Immature natural killer cell (primary cell): ENCODE measurements at regions not wholly inside any gene's neighbourhood (a gene's known extent, or its start where the extent isn't known, plus 50 kb on each side); places are given as distances from the start of the nearest gene placed in this dataset.

Experiments used
- DNase-seq, 3 donors: peaks; one replicate each; pipeline ENCODE4 v3.0.0; 2022; ENCODE audit warnings: mixed read lengths in 1 of 3
- H3K27ac Mint-ChIP-seq, 6 donors: one replicate each; pipeline ENCODE4 v1.8.0; 2020; ENCODE audit warnings: mixed read lengths in 6 of 6, mild to moderate bottlenecking in 5 of 6, inconsistent platforms in 4 of 6, moderate library complexity in 3 of 6
- H3K27me3 Mint-ChIP-seq, 3 donors: one replicate each; pipeline ENCODE4 v1.8.0; 2020 to 2021; ENCODE audit warnings: low read depth in 3 of 3, mild to moderate bottlenecking in 3 of 3, mixed read lengths in 3 of 3, moderate library complexity in 3 of 3, inconsistent platforms in 1 of 3
- H3K36me3 Mint-ChIP-seq, 3 donors: one replicate each; pipeline ENCODE4 v1.8.0; 2020; ENCODE audit warnings: mixed read lengths in 3 of 3, inconsistent platforms in 2 of 3, mild to moderate bottlenecking in 2 of 3
- H3K4me1 Mint-ChIP-seq, 2 donors: one replicate each; pipeline ENCODE4 v1.8.0; 2020; ENCODE audit warnings: inconsistent platforms in 2 of 2, mild to moderate bottlenecking in 2 of 2, mixed read lengths in 2 of 2, moderate library complexity in 1 of 2
- H3K4me3 Mint-ChIP-seq, 5 donors: one replicate each; pipeline ENCODE4 v1.8.0; 2020; ENCODE audit warnings: mild to moderate bottlenecking in 5 of 5, mixed read lengths in 5 of 5, inconsistent platforms in 3 of 5, moderate library complexity in 3 of 5
- H3K9me3 Mint-ChIP-seq, 6 donors: one replicate each; pipeline ENCODE4 v1.8.0; 2020; ENCODE audit warnings: mild to moderate bottlenecking in 6 of 6, mixed read lengths in 6 of 6, inconsistent platforms in 4 of 6, moderate library complexity in 3 of 6

DNA sequence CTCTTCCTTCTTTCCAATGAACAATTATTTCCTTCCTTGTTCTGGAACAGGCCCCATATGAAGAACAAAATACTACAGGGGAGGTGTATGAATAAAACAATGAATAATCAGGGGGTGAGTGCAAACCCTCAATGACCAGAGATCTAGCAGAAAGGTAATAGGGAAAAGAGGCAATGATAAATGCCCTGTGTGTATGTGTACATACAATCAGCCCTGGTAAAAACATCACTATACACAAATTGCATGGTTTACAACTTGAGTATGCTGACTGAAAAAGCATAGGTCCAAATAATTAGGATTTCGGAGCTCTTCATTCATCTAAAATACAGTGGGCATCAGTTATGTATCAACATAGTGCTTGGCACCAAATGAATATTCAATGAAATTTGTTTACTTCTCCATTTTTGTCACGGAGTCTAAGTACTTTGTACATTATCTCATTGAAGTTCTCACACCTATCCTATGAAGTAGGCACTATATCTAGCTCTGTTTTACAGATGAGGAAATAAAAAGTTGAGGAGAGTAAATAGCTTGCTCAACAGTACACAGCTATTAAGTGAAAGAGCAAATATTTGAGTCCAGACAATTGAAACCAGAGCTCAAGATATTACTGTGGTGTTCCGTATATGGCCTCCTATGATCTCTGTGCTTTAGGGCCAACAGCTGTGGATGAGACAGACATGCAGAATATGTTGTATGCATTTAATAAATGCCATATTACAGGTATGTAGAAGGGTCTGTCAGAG, 1065.4 kb downstream of the SORCS3 start:
- Mint-ChIP-seq H3K9me3 (peaks cover 0 to 38% (median 4%) of the 10 kb centered on the region in 6 donors), H3K36me3 (no peaks in the 10 kb centered on the region), H3K4me1 (no peaks in the 10 kb centered on the region), H3K4me3 (no peak overlapping the region), H3K27me3 (no peaks in the 10 kb centered on the region), H3K27ac (no peak overlapping the region)
- no peak for DNase-seq

DNA sequence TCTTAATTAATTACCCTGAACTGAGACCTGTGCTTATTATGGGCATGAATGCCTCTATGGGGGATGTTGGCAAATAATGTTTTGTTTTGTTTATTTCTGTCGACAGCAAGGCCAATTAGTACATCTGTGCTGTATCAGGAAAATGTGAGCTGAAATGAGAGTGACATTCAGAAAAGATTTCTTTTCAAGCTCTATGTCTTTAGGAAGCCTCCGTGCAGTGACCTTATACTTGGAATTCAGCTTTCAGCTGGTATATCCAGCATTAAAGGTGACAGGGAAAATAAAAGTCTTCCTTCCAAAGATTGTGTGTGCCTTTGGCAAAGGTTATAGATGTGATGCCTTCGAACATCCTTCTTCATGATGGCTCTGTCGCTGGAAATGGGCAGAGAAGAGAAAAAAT, 1061.1 kb downstream of the SORCS3 start:
- H3K27me3 Mint-ChIP-seq, result no peaks in the 10 kb centered on the region
- DNase-seq, result no peak
- peaks cover 2 to 35% (median 5%) of the 10 kb centered on the region in 6 donors for H3K9me3 Mint-ChIP-seq
- H3K27ac Mint-ChIP-seq, result no peak overlapping the region
- H3K4me3 Mint-ChIP-seq, result no peak overlapping the region
- no peaks in the 10 kb centered on the region for H3K36me3 Mint-ChIP-seq
- H3K4me1 Mint-ChIP-seq, result no peaks in the 10 kb centered on the region

DNA sequence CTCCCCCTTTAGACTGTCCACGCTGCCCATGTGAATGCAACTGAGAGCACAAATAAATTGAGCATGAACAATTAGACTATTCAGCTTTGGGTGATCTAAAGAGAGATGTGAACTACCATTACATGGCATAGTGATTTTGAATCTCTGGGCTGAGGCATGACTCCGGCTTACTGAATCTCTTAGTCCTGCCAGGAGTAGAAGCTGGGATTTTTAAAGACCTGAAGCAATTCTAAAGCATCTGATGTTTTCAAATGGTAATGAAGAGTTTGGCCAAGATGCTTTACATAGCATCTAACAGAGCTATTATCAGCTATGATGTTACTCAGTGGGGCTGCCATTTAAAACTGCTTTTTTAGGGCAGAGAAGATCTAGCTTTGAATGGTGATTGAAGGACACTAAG, 1059.1 kb downstream of the SORCS3 start:
- no peaks in the 10 kb centered on the region for H3K36me3 Mint-ChIP-seq
- H3K4me3 Mint-ChIP-seq, result no peak overlapping the region
- no peak overlapping the region for H3K27ac Mint-ChIP-seq

DNA sequence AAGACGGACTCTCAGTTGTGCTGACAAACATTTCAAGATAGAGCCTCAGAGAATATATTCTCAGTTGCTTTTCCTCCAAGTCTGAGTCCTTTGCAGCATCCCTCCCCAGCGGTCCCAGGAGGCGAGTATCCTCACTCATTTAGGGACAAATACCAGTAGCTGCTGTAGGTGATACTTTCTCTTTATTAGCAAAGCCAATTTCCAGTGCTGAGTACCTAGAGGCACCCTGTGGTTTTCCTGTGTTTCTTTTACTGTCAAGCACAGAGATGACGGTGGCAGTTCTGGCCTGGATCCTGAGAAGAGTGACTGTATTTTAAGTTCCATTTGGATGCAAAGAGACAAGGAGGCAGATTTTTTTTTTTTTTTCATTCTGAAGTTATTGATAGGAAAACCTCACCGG, 1058.4 kb downstream of the SORCS3 start:
- Mint-ChIP-seq H3K36me3 (no peaks in the 10 kb centered on the region), H3K4me3 (no peak overlapping the region), H3K9me3 (peaks cover 2 to 28% (median 8%) of the 10 kb centered on the region in 6 donors), H3K27me3 (peaks cover 0 to 1% (median 0%) of the 10 kb centered on the region in 3 donors), H3K4me1 (no peaks in the 10 kb centered on the region), H3K27ac (no peak overlapping the region)
- no peak for DNase-seq

More for the DNA sequence above, 1059.1 kb downstream of the SORCS3 start:
- H3K27me3 Mint-ChIP-seq, result peaks cover 0 to 1% (median 0%) of the 10 kb centered on the region in 3 donors
- DNase-seq, result no peak
- no peaks in the 10 kb centered on the region for H3K4me1 Mint-ChIP-seq
- peaks cover 2 to 29% (median 8%) of the 10 kb centered on the region in 6 donors for H3K9me3 Mint-ChIP-seq

DNA sequence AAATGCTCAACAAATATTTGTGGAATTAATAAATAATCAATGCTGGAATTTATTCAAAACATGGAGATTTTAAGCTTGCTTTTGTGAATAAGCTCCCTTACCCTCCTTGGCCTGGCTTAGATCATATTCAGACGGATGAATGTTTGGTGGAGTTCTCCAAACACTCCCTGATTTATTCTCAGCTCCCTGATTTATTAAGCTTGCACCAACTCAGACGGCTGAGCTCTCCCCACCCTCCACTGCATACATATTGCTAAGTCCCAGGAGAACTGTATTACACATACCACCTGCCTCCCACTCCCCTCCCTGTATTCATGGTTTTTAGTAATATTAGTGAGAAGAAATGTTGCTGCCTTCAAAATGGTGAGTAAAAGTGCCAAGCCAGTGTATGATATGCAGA, 1057.5 kb downstream of the SORCS3 start:
- Mint-ChIP-seq H3K9me3 (peaks cover 2 to 19% (median 8%) of the 10 kb centered on the region in 6 donors), H3K4me1 (no peaks in the 10 kb centered on the region), H3K36me3 (no peaks in the 10 kb centered on the region), H3K4me3 (no peak overlapping the region), H3K27ac (no peak overlapping the region), H3K27me3 (peaks cover 0 to 1% (median 0%) of the 10 kb centered on the region in 3 donors)
- no peak for DNase-seq

DNA sequence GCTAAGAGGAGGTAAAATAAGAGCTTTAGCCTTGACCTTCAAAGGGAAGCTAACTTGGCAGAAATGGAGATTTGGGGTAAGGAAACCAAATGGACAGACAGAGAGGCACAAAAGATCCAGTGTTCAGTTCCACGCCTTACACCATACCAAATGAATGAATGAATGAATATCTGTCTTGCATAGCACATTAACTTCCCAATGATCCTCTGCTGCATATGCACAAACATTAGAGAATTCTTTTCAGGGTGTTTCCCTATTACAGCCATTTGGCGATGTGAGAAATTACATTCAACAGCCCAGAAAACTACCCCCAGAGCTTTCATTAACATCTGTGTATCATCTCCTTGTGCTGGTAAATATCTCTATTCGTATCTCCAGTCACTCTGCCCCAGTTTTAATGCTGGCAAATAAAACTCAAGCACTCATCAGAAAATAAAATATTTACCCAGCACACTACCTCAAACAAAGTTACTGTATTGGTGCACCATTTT, 1056.2 kb downstream of the SORCS3 start:
- H3K4me3 Mint-ChIP-seq, result no peak overlapping the region
- H3K27ac Mint-ChIP-seq, result no peak overlapping the region
- no peak for DNase-seq
- peaks cover 2 to 18% (median 8%) of the 10 kb centered on the region in 6 donors for H3K9me3 Mint-ChIP-seq
- H3K36me3 Mint-ChIP-seq, result no peaks in the 10 kb centered on the region
- no peaks in the 10 kb centered on the region for H3K4me1 Mint-ChIP-seq
- peaks cover 0 to 1% (median 0%) of the 10 kb centered on the region in 3 donors for H3K27me3 Mint-ChIP-seq

DNA sequence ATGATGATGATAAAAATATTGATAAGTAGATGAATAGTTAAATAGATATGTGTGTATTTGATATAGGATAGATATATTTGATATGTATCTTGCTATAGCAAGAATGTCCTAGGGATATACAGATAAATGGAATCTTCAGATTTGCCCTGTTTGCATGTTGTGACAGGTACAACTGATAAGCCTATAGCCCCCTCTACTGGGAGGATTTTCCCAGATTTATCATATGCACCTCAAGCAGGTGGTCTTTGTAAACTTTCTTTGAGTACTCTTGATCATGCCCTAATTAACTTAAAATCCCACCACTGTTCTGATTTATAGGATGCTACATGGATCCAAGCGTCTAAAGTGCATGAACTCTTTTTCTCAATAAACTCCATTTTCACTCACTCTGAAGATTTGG, 1050.7 kb downstream of the SORCS3 start:
- H3K27ac Mint-ChIP-seq, result no peak overlapping the region
- peaks cover 0 to 5% (median 0%) of the 10 kb centered on the region in 3 donors for H3K36me3 Mint-ChIP-seq

DNA sequence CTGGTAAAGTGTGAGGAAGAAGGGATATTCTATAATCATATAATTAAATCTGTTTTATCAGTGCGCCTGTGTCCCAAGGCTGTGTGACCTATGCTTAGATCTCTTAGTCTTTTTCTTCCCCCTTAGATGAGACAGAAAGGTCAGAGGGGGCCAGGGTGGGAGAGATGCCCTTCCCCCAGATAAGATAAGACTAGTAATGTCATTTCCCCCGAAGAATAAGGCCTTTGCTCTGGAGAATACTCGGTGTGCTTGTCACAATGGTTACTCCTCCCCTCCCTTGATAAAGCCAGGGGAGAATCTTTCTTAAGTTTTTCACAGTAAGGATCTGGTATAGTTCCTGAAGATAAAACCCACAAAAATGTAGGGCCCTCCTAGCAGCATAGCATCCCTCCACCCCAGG, 1041.8 kb downstream of the SORCS3 start:
- H3K27me3 Mint-ChIP-seq, result peaks cover 0 to 2% (median 0%) of the 10 kb centered on the region in 3 donors

More for the DNA sequence above, 1050.7 kb downstream of the SORCS3 start:
- DNase-seq, result no peak
- no peak overlapping the region for H3K4me3 Mint-ChIP-seq
- H3K9me3 Mint-ChIP-seq, result peaks cover 1 to 27% (median 3%) of the 10 kb centered on the region in 6 donors
- no peaks in the 10 kb centered on the region for H3K27me3 Mint-ChIP-seq
- H3K4me1 Mint-ChIP-seq, result no peaks in the 10 kb centered on the region

DNA sequence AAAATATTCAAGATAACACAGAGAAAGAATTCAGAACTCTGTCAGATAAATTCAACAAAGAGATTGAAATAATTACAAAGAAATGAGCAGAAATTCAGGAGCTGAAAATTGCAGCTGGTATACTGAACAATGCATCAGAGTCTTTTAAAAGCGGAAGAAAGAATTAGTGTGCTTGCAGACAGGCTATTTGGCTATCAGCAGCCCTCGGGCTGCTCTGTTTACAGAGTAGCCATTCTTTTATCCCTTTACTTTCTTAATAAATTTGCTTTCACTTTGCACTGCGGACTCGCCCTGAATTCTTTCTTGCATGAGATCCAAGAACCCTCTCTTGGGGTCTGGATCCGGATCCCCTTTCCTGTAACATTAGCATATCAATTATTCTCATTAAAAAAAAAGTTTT, 1040.0 kb downstream of the SORCS3 start:
- Mint-ChIP-seq H3K9me3 (peaks cover 13 to 74% (median 15%) of the 10 kb centered on the region in 6 donors), H3K4me1 (no peaks in the 10 kb centered on the region), H3K27me3 (peaks cover 0 to 2% (median 0%) of the 10 kb centered on the region in 3 donors), H3K27ac (no peak overlapping the region), H3K36me3 (peaks cover 0 to 4% (median 3%) of the 10 kb centered on the region in 3 donors), H3K4me3 (no peak overlapping the region)
- no peak for DNase-seq

More for the DNA sequence above, 1041.8 kb downstream of the SORCS3 start:
- no peak for DNase-seq
- no peak overlapping the region for H3K4me3 Mint-ChIP-seq
- no peak overlapping the region for H3K27ac Mint-ChIP-seq
- H3K9me3 Mint-ChIP-seq, result peaks cover 11 to 79% (median 18%) of the 10 kb centered on the region in 6 donors
- peaks cover 0 to 4% (median 3%) of the 10 kb centered on the region in 3 donors for H3K36me3 Mint-ChIP-seq
- no peaks in the 10 kb centered on the region for H3K4me1 Mint-ChIP-seq

DNA sequence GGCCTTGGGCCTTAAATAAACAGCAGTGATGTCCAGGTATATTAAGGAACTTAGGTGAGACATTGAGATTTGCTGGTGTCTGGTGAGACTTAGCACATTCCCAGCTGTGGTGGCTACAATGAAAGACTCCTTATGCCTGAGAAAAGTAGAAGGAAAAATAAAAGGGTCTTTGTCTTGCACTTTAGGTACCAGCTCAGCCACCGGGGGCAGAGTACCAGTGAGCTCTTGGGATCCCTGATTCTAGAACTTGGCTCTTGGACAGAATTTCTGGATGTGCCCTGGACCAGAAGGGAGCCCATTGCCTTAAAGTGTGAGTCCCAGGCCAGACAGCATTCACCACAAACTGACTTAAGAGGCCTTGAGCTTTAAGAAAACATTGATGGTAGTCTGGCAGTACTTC, 1038.7 kb downstream of the SORCS3 start:
- DNase-seq, result no peak
- Mint-ChIP-seq H3K4me1 (no peaks in the 10 kb centered on the region), H3K4me3 (no peak overlapping the region), H3K27ac (no peak overlapping the region), H3K27me3 (peaks cover 0 to 2% (median 0%) of the 10 kb centered on the region in 3 donors), H3K36me3 (peaks cover 0 to 4% (median 0%) of the 10 kb centered on the region in 3 donors), H3K9me3 (peaks cover 10 to 72% (median 16%) of the 10 kb centered on the region in 6 donors)

DNA sequence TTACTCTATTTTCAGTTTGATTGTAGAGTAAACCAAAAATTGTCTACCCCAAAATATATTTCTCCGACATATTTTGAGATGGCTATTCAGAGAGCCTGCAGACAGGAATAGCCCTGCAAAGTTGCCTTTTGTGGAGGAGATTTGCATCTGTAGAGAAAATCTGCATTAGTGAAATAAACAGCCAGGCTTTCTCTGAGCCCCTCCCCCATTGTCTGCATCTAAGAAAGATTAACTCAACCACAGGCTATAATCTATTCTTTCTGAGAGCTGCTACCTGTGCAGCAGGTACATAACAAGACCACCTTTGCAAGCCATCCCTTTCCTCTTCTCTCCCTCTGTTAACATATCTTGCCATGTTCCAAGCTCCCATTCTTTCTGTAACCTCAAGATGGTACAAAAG, 1034.2 kb downstream of the SORCS3 start:
- no peak overlapping the region for H3K4me3 Mint-ChIP-seq
- peaks cover 0 to 2% (median 0%) of the 10 kb centered on the region in 3 donors for H3K27me3 Mint-ChIP-seq
- H3K36me3 Mint-ChIP-seq, result peaks cover 0 to 4% (median 0%) of the 10 kb centered on the region in 3 donors
- H3K4me1 Mint-ChIP-seq, result no peaks in the 10 kb centered on the region
- H3K9me3 Mint-ChIP-seq, result peaks cover 9 to 52% (median 17%) of the 10 kb centered on the region in 6 donors
- DNase-seq, result no peak
- no peak overlapping the region for H3K27ac Mint-ChIP-seq

DNA sequence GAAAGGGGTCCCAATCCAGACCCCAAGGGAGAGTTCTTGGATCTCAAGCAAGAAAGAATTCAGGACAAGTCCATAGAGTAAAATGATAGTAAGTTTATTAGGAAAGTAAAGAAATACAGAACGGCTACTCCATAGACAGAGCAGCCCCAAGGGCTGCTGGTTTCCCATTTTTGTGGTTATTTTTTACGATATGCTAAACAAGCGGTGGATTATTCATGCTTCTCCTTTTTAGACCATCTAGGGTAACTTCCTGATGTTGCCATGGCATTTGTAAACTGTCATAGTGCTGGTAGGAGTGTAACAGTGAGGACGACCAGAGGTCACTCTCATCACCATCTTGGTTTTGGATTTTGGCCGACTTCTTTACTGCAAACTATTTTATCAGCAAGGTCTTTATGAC, 1033.4 kb downstream of the SORCS3 start:
- no peaks in the 10 kb centered on the region for H3K4me1 Mint-ChIP-seq
- H3K27me3 Mint-ChIP-seq, result peaks cover 0 to 2% (median 0%) of the 10 kb centered on the region in 3 donors
- H3K27ac Mint-ChIP-seq, result no peak overlapping the region
- H3K4me3 Mint-ChIP-seq, result no peak overlapping the region
- DNase-seq, result no peak
- H3K9me3 Mint-ChIP-seq, result peaks cover 9 to 44% (median 15%) of the 10 kb centered on the region in 6 donors
- peaks cover 0 to 4% (median 0%) of the 10 kb centered on the region in 3 donors for H3K36me3 Mint-ChIP-seq

DNA sequence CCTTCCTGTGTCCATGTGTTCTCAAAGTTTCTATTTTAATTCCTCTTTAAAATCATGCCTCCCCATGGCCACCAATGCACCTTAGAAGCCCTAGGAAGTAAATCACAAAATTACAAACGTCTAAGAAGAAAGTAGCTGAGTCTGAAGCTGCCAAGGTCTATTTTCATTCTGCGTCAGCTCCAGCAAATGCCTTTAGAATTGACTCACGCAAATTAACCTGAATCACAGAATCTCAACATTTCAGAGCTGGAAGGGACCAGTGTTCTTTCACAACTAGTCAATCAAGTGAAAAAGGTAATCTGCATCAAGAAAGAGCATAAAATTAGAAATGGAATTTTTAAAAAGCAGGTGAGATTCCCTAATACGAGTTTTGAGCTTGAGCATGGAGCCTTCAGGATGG, 1017.6 kb downstream of the SORCS3 start:
- Mint-ChIP-seq H3K9me3 (peaks cover 2 to 29% (median 10%) of the 10 kb centered on the region in 6 donors), H3K4me1 (no peaks in the 10 kb centered on the region), H3K27ac (no peak overlapping the region), H3K36me3 (peaks cover 0 to 4% (median 0%) of the 10 kb centered on the region in 3 donors), H3K4me3 (no peak overlapping the region), H3K27me3 (no peaks in the 10 kb centered on the region)
- no peak for DNase-seq

DNA sequence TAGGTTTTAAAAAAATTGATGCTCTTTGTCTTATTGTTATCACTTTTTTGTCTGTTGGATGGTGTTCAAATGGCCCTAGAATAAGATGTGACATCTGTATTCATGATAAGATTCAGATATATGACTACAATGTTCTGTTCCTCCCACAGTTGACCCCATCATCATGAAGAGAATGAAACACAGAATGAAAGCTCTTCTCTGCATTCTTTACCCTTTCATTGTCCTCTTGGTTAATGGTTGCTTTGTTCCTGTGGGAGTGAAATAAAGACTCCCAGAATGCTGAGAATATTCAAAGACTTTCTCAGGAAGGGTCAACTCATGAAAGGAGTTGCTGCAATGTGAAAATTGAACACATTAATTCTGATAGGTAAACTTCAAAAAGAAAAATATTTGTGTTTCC, 1015.8 kb downstream of the SORCS3 start:
- no peak for DNase-seq
- Mint-ChIP-seq H3K36me3 (peaks cover 0 to 4% (median 0%) of the 10 kb centered on the region in 3 donors), H3K4me1 (no peaks in the 10 kb centered on the region), H3K27me3 (no peaks in the 10 kb centered on the region), H3K9me3 (peaks cover 2 to 27% (median 9%) of the 10 kb centered on the region in 6 donors), H3K27ac (no peak overlapping the region), H3K4me3 (no peak overlapping the region)
